GM21367 (cell line): ENCODE measurements at regions not wholly inside any gene's neighbourhood (a gene's known extent, or its start where the extent isn't known, plus 50 kb on each side); places are given as distances from the start of the nearest gene placed in this dataset.
"Not testable (repeated sequence)": the region's sequence is repeated elsewhere in the genome, so short reads cannot be mapped to it uniquely, and the experiment has no call there.

ENCODE experiments used
- ATAC-seq: cut with Tn5 transposase; IDR thresholded peaks from one replicate; pipeline ENCODE4 v1.9.1; 2021; ENCODE audit not compliant: unreplicated experiment

DNA sequence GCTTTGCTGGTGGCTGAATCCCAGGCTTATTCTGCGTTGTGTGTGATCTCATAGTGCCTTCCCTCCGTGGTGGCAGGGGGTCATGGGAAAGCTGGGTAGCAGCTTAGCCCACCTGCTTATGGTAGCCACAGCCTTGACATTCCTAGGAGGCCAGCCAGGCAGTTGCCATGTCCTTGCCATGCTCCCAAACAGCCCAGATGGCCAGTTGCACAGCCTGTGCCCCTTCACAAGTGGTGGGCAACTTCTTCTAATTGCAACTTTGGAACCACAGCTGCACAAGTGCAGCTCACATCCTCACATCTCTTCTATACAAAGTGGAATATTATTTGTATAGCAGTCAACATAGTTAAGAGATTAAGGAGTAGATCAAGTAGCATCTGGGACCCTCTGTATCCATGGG lies 136.6 kb upstream of the PELI1 start:
- not testable (repeated sequence) for ATAC-seq

DNA sequence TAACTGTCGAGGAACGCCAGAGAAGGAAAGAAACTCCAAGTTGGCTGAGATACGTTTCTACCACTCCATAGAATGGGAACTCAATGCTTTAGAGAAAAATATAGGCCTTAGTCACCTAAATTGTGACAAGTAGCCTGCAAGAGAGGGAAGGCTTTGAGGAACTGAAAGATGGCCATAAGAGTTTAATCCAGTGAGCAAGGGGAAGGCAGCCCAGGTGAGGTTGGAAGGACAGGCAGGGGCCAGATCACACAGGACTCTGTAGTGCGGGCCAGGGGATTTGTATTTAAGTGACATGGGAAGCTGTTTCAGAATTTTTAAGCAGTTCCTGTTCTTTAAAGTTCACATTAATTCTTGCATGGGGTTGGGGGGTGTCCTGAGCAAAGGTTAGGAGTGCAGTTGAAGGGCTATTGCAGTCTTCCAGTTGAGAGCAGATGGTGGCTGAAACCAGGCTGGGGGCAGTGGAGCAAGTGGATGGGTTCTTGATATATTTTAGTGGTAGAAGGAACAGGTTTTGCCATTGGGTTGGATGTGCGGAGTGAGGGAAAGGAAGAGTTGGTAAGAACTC lies 138.9 kb upstream of the PELI1 start:
- no peak for ATAC-seq

GRCh38 chr2:64283641-64284361 lies 139.6 kb upstream of the PELI1 start:
- ATAC-seq = peak; percentile 89

DNA sequence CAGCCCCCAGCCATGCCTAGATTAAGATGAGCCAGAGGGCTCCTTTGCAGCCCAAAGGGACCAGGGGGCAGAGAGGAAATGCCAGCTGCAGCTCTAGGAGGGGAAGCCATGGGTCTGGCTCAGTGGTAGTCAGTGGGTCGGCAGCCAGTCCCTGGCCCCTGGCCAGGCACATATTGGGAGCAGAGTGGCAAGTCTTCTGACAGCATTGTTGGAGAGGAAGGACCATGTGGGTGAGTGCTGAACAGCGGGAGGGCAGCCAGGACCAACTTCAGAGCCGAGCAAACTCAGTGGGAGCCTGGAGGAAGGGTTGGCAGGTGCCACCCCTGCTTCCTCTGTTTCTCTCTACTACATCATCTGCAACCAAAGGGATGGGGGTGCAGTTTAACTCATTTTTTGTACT lies 140.5 kb upstream of the PELI1 start:
- no peak for ATAC-seq

GRCh38 chr2:64287202-64287740 lies 143.1 kb upstream of the PELI1 start:
- no peak for ATAC-seq

DNA sequence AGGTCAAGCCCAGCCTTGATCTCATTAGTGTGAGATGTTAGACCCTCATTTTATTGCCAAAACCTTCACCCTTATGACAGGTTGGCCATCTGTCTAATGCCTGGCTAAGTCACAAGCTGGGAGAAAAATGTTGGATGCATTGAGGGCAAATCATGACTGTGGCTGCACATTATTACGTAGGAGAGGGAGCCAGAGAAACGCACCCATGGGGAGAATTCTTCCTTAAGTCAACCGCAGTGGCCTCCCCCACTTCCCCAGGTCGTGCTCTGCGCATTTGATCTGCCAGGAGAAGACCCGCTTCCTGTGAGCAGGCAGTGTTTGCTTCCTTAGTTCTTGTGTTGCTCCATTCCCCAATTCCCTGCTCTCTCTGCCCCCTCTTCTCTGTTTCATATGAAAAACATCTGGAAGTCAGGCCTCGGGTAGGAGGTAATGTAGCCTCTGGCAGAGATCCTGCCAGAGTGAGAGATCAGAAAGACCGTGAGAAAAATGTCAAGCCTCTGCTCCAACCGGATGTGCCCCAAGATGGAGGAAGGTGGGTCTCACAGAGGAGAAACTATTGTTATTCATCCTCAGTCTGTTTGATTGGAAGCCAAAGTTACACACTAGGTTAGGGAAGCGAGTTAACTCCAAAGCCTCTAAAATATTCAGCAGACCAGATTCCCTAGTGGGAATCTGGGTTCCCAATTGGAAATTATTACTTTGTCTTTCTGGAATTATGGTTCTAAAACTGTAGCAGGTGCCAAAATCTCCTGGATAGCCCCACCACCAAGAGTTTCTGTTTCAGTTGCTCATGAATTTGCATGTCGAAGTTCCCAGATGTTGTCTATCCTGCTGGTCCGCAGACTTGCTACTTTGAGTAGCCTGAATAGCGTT lies 144.3 kb upstream of the PELI1 start:
- no peak for ATAC-seq

DNA sequence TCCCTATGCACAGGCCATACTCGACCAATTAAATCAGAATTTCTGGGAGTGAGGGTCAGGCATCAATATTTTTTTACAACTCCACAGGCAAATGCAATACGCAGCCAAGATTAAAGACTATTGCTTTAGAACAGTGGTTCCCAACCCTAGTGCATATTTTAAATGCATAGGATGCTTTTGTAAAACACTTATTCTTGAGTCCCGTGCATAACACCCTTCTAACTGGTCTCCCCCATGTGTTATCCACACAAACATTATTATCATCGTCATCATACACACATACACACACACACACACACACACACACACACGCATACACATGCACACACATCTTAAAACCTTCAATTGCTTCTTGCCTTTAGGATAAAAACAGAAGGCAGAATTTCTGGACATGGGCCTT lies 145.0 kb upstream of the PELI1 start:
- ATAC-seq = no peak

DNA sequence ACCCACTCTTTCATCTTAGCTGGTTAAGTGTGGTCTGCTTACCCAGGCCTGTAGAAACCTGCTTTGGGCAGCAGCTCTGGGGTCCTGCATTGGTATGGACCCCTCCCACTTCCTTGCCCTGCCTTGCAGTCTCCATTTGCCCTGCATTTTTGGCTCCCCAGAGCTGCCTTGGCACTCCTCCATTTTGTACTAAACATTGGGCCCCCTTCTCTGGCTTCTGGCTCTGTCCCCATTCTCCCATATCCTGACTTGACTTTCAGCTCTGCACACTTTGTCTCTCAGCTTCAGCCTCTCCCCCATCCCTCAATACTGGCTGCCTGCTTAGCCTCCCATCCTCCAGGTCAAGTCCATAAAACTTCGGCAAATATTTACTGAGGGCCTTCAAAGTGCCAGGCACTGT lies 145.5 kb upstream of the PELI1 start:
- no peak for ATAC-seq

GRCh38 chr2:64291181-64291580 lies 147.0 kb upstream of the PELI1 start:
- ATAC-seq = no peak

GRCh38 chr2:64295326-64296139 lies 151.3 kb upstream of the PELI1 start:
- ATAC-seq = peak; percentile 51

- no peak for ATAC-seq
These were observed 151.9 kb upstream of the PELI1 start for GRCh38 chr2:64296140-64296480.

GRCh38 chr2:64296695-64297346 lies 152.6 kb upstream of the PELI1 start:
- no peak for ATAC-seq

GRCh38 chr2:64298161-64298560 lies 153.9 kb upstream of the PELI1 start:
- no peak for ATAC-seq

GRCh38 chr2:64300066-64300465 lies 153.9 kb upstream of the LGALSL start:
- no peak for ATAC-seq

DNA sequence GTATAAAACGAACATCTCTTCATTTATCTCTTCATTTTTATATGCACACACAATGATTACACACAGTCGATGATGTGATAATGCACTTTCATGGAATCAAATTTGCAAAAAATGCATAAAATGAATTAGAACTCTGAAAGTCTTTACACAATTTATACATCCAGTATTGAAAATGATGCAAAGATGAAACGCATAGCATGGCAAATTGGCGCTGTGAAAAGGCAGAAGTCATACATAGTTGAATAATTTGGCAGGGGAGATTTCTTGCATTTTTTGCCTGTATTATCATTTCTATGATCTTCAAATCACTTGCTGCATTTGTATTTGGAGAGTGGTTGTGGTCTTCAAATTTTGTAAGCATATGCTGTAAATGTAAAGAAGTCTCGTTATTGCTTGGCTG lies 150.7 kb upstream of the LGALSL start:
- no peak for ATAC-seq

GRCh38 chr2:64307421-64307820 lies 146.5 kb upstream of the LGALSL start:
- ATAC-seq = no peak

GRCh38 chr2:64311191-64311910 lies 142.6 kb upstream of the LGALSL start:
- no peak for ATAC-seq

DNA sequence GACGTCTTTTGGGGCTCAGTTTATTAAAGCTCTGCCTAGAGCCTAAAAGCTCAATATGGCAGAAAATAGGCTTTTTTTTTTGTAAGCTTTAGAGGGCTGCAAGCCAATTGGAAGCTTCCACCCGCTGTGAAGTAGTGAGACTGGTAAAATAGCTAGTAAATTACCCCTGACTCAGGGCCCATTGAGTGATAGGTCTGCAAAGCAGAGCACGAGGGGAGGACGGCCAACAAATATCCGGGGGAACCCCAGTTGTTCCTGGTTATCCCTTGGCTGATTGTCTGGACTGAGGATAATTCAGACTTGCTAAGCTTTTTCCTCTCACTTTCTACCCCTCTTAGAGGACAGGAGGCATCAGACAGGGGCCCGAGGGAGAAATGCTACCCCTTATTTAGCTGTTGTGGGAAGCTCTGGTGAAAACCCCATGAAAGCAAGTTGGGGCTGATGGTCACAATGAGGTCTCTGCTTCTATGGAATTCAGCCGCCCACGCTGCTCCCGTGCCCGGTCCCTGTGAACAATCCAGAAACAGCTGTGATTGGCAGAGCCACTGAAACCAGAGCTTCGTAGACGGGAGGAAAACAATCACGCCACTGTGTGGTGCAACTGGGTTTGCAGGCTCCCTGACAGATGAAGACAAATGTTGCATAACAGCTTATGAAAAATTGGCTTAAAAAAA lies 141.9 kb upstream of the LGALSL start:
- ATAC-seq = no peak
